K562 (cell line): ENCODE measurements at regions not wholly inside any gene's neighbourhood (a gene's known extent, or its start where the extent isn't known, plus 50 kb on each side); places are given as distances from the start of the nearest gene placed in this dataset.

ENCODE experiments used
- CEBPB ChIP-seq: fragments of 450-650 bp; IDR thresholded peaks from 2 replicates; pipeline ENCODE4 v1.6.1; 2016; ENCODE audit warnings: missing genetic modification characterization, missing compliant biosample characterization
- CHD2 ChIP-seq: IDR thresholded peaks from 2 replicates; pipeline ENCODE4 v1.6.1; 2011; ENCODE audit warnings: low read depth, low read length
- ERF ChIP-seq: fragments of 450-650 bp; formaldehyde crosslinking; IDR thresholded peaks from 2 replicates; pipeline ENCODE4 v1.4.0; 2020; ENCODE audit warnings: mild to moderate bottlenecking, mixed read lengths
- EZH2 ChIP-seq: IDR thresholded peaks from 2 replicates; pipeline ENCODE4 v1.6.1; 2012; ENCODE audit warnings: low read depth, mild to moderate bottlenecking, inconsistent platforms, low read length, borderline replicate concordance
- JUN ChIP-seq, 2 experiments: sonication (generic) in 1 of 2; formaldehyde crosslinking in 1 of 2; IDR thresholded peaks; 2 replicates each; pipeline versions ENCODE4 v1.6.1 to v1.8.0; 2012 to 2022; ENCODE audit warnings: borderline replicate concordance in 2 of 2, mild to moderate bottlenecking in 2 of 2, improper control_type of control experiment in 1 of 2, low read depth in 1 of 2, low read length in 1 of 2, missing genetic modification reagents in 1 of 2
- TAF1 ChIP-seq: IDR thresholded peaks from 2 replicates; pipeline ENCODE4 v1.6.1; 2011; ENCODE audit warnings: mild to moderate bottlenecking, low read length, moderate library complexity; ENCODE audit not compliant: insufficient read depth, control insufficient read depth, severe bottlenecking; ENCODE audit errors: extremely low read depth
- ZBTB33 ChIP-seq: sonication (generic); formaldehyde crosslinking; IDR thresholded peaks from 2 replicates; pipeline ENCODE4 v1.8.1; 2023; ENCODE audit warnings: mild to moderate bottlenecking, missing genetic modification reagents
- ZEB2 ChIP-seq: fragments of 450-650 bp; IDR thresholded peaks from 2 replicates; pipeline ENCODE4 v1.6.1; 2016
- ZNF75A ChIP-seq: fragments of 450-650 bp; formaldehyde crosslinking; IDR thresholded peaks from 2 replicates; pipeline ENCODE4 v1.4.0; 2020; ENCODE audit warnings: mild to moderate bottlenecking
- ZNF79 ChIP-seq: fragments of 250-450 bp; sonication (Bioruptor Pico); IDR thresholded peaks from 2 replicates; pipeline ENCODE4 v1.4.0; 2020; ENCODE audit warnings: low read depth, mild to moderate bottlenecking, moderate library complexity
- TF ChIP-seq, protein P1 (sequence below): sonication (generic); formaldehyde crosslinking; IDR thresholded peaks from 2 replicates; pipeline ENCODE4 v1.9.0; 2022; ENCODE audit warnings: mild to moderate bottlenecking, missing genetic modification reagents
- TF ChIP-seq, protein P2 (sequence below): sonication (generic); formaldehyde crosslinking; IDR thresholded peaks from 2 replicates; pipeline ENCODE4 v1.8.1; 2023; ENCODE audit warnings: mild to moderate bottlenecking, missing genetic modification reagents
- TF ChIP-seq, protein P3 (sequence below), 3 experiments: IDR thresholded peaks in 2 of 3; conservative IDR thresholded peaks in 1 of 3; 2 replicates each; pipeline ENCODE4 v1.5.1; 2011 to 2012; ENCODE audit warnings: low read length in 3 of 3, mild to moderate bottlenecking in 3 of 3, control low read depth in 2 of 3, improper control_type of control experiment in 1 of 3, inconsistent platforms in 1 of 3, low read depth in 1 of 3, mixed read lengths in 1 of 3, moderate library complexity in 1 of 3; ENCODE audit not compliant: insufficient read depth in 2 of 3
- TF ChIP-seq, protein P4 (sequence below), 2 experiments: fragments of 250-450 bp in 1 of 2; fragments of 450-650 bp in 1 of 2; sonication (Bioruptor Pico) in 1 of 2; IDR thresholded peaks; 2 replicates each; pipeline versions ENCODE4 v1.6.1 to v1.8.0; 2016 to 2021; ENCODE audit warnings: mild to moderate bottlenecking in 2 of 2, moderate library complexity in 2 of 2, missing compliant biosample characterization in 1 of 2, missing genetic modification characterization in 1 of 2

GRCh38 chr2:177014946-177015345 lies 197.6 kb upstream of the HNRNPA3 start:
- TF ChIP-seq, protein P1, sequence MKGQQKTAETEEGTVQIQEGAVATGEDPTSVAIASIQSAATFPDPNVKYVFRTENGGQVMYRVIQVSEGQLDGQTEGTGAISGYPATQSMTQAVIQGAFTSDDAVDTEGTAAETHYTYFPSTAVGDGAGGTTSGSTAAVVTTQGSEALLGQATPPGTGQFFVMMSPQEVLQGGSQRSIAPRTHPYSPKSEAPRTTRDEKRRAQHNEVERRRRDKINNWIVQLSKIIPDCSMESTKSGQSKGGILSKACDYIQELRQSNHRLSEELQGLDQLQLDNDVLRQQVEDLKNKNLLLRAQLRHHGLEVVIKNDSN (CRISPR knock-in tag): no peak
- TF ChIP-seq JUN (IDR thresholded peaks at IDR 0.05; ENCODE audit: borderline replicate concordance, low read depth, low read length) (no peak), JUN (CRISPR knock-in tag; IDR thresholded peaks at IDR 0.05; ENCODE audit: borderline replicate concordance) (no peak), CHD2 (no peak), CEBPB (tag) (no peak), ERF (CRISPR knock-in tag) (no peak), ZBTB33 (CRISPR knock-in tag) (no peak), ZEB2 (no peak), EZH2 (no peak), TAF1 (no peak), ZNF79 (CRISPR knock-in tag) (no peak), ZNF75A (CRISPR knock-in tag) (no peak)
- TF ChIP-seq, protein P2, sequence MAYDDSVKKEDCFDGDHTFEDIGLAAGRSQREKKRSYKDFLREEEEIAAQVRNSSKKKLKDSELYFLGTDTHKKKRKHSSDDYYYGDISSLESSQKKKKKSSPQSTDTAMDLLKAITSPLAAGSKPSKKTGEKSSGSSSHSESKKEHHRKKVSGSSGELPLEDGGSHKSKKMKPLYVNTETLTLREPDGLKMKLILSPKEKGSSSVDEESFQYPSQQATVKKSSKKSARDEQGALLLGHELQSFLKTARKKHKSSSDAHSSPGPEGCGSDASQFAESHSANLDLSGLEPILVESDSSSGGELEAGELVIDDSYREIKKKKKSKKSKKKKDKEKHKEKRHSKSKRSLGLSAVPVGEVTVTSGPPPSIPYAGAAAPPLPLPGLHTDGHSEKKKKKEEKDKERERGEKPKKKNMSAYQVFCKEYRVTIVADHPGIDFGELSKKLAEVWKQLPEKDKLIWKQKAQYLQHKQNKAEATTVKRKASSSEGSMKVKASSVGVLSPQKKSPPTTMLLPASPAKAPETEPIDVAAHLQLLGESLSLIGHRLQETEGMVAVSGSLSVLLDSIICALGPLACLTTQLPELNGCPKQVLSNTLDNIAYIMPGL (CRISPR knock-in tag): no peak
- TF ChIP-seq, protein P3, sequence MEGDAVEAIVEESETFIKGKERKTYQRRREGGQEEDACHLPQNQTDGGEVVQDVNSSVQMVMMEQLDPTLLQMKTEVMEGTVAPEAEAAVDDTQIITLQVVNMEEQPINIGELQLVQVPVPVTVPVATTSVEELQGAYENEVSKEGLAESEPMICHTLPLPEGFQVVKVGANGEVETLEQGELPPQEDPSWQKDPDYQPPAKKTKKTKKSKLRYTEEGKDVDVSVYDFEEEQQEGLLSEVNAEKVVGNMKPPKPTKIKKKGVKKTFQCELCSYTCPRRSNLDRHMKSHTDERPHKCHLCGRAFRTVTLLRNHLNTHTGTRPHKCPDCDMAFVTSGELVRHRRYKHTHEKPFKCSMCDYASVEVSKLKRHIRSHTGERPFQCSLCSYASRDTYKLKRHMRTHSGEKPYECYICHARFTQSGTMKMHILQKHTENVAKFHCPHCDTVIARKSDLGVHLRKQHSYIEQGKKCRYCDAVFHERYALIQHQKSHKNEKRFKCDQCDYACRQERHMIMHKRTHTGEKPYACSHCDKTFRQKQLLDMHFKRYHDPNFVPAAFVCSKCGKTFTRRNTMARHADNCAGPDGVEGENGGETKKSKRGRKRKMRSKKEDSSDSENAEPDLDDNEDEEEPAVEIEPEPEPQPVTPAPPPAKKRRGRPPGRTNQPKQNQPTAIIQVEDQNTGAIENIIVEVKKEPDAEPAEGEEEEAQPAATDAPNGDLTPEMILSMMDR (IDR thresholded peaks at IDR 0.05 in 2 of 3, conservative IDR thresholded peaks at IDR 0.05 in 1 of 3; ENCODE audit: insufficient read depth in 2 of 3, low read depth in 1 of 3, low read length in 3 of 3): no peak
- TF ChIP-seq, protein P4, sequence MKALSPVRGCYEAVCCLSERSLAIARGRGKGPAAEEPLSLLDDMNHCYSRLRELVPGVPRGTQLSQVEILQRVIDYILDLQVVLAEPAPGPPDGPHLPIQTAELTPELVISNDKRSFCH (CRISPR knock-in tag; IDR thresholded peaks at IDR 0.05): no peak
- TF ChIP-seq, protein P4 (tag; IDR thresholded peaks at IDR 0.05): no peak
